ENCODE measurements at regions not wholly inside any gene's neighbourhood (a gene's known extent, or its start where the extent isn't known, plus 50 kb on each side); places are given as distances from the start of the nearest gene placed in this dataset.
A peak's percentile ranks its signal among the peaks of the same experiment; 100 is the strongest.

- intact Hi-C loops (cut with DNase I; ENCODE audit: low total_unique reads), result no loop called here
Observed at GRCh38 chr2:128775217-128775913, 456.7 kb upstream of the HS6ST1 start.

GRCh38 chr2:128775914-128776285, 457.2 kb upstream of the HS6ST1 start:
- H3K4me3 ChIP-seq (ENCODE audit: low read depth, poor library complexity, severe bottlenecking), result no peak overlapping the region
- peak in 1 of 2 donors; percentile 74 for DNase-seq (ENCODE audit: low spot score in 2 of 2)
- TF ChIP-seq POLR2A (IDR thresholded peaks at IDR 0.05), result no peak
- no peak for TF ChIP-seq CTCF (IDR thresholded peaks at IDR 0.05)
- intact Hi-C loops (cut with DNase I; ENCODE audit: low total_unique reads), result no loop called here
- 70 to 75% methylated on average over 4 of the region's 4 CpGs for WGBS, 2 donors

More at GRCh38 chr2:128775217-128775913, 456.7 kb upstream of the HS6ST1 start:
- DNase-seq (ENCODE audit: low spot score in 2 of 2), result peak in 1 of 2 donors; percentile 57
- WGBS, 2 donors, result 91 to 92% methylated on average over 10 of the region's 10 CpGs
- H3K4me3 ChIP-seq (ENCODE audit: low read depth, poor library complexity, severe bottlenecking), result no peak overlapping the region
- TF ChIP-seq POLR2A (IDR thresholded peaks at IDR 0.05) (no peak), CTCF (IDR thresholded peaks at IDR 0.05) (no peak)

- DNase-seq (ENCODE audit: low spot score in 2 of 2), result peak in 1 of 2 donors; percentile 72
- intact Hi-C loops (cut with DNase I; ENCODE audit: low total_unique reads), result no loop called here
- WGBS, 2 donors, result 85 to 86% methylated on average over 15 of the region's 15 CpGs
- no peak overlapping the region for H3K4me3 ChIP-seq (ENCODE audit: low read depth, poor library complexity, severe bottlenecking)
- TF ChIP-seq CTCF (IDR thresholded peaks at IDR 0.05), result no peak
- TF ChIP-seq POLR2A (IDR thresholded peaks at IDR 0.05), result no peak
Observed at GRCh38 chr2:128776461-128777195, 458.0 kb upstream of the HS6ST1 start.

GRCh38 chr2:128777196-128778035, 458.7 kb upstream of the HS6ST1 start:
- DNase-seq (ENCODE audit: low spot score in 2 of 2), result peak in 1 of 2 donors; percentile 75
- intact Hi-C loops (cut with DNase I; ENCODE audit: low total_unique reads), result no loop called here
- H3K4me3 ChIP-seq (ENCODE audit: low read depth, poor library complexity, severe bottlenecking), result no peak overlapping the region
- no peak for TF ChIP-seq POLR2A (IDR thresholded peaks at IDR 0.05)
- TF ChIP-seq CTCF (IDR thresholded peaks at IDR 0.05), result no peak
- WGBS, 2 donors, result 86 to 92% methylated on average over 20 of the region's 20 CpGs

- 93 to 95% methylated on average over 2 of the region's 2 CpGs for WGBS, 2 donors
- no peak for DNase-seq (ENCODE audit: low spot score in 2 of 2)
- intact Hi-C loops (cut with DNase I; ENCODE audit: low total_unique reads), result no loop called here
- no peak for TF ChIP-seq CTCF (IDR thresholded peaks at IDR 0.05)
- TF ChIP-seq POLR2A (IDR thresholded peaks at IDR 0.05), result no peak
- no peak overlapping the region for H3K4me3 ChIP-seq (ENCODE audit: low read depth, poor library complexity, severe bottlenecking)
Observed at GRCh38 chr2:128778843-128779242, 460.2 kb upstream of the HS6ST1 start.

All from lower leg skin (tissue), 4 donors.